ENCODE measurements at regions not wholly inside any gene's neighbourhood (a gene's known extent, or its start where the extent isn't known, plus 50 kb on each side); places are given as distances from the start of the nearest gene placed in this dataset.

DNA sequence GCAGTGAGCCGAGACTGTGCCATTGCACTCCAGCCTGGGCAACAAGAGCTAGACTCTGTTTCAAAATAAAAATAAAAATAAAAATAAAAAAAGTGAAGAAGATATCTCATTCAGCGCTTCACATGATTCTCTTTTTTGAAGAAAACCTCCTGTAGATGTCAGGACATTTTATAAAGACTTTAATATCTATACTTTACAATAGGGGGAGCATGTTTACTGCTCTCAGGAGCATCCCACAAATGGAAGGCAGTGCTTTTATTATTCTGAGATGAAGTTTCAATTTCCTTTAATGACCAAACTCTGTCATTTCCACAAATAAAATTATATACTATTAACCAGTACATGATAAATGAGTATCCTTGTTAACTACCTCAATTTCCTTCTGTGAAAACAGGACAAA, 118.7 kb upstream of the MYOCD start:
- Histone ChIP-seq H3K4me1 (ENCODE audit: control insufficient read depth, insufficient read depth, low read length, unreplicated experiment) (no peaks in the 10 kb centered on the region), H3K27ac (ENCODE audit: low read depth, low read length) (no peak overlapping the region), H3K27me3 (ENCODE audit: insufficient read depth, low read length) (no peaks in the 10 kb centered on the region), H3K4me3 (ENCODE audit: low read depth, low read length) (no peak overlapping the region), H3K36me3 (ENCODE audit: insufficient read depth, low read length) (no peaks in the 10 kb centered on the region), H2AFZ (ENCODE audit: low read length, unreplicated experiment) (no peak overlapping the region), H3K79me2 (ENCODE audit: control insufficient read depth, insufficient read depth, low read length, unreplicated experiment) (no peaks in the 10 kb centered on the region)

- no peaks in the 10 kb centered on the region for H3K36me3 ChIP-seq (ENCODE audit: insufficient read depth, low read length)
- H3K79me2 ChIP-seq (ENCODE audit: control insufficient read depth, insufficient read depth, low read length, unreplicated experiment): no peaks in the 10 kb centered on the region
- no peaks in the 10 kb centered on the region for H3K4me1 ChIP-seq (ENCODE audit: control insufficient read depth, insufficient read depth, low read length, unreplicated experiment)
- no peaks in the 10 kb centered on the region for H3K27me3 ChIP-seq (ENCODE audit: insufficient read depth, low read length)
- H2AFZ ChIP-seq (ENCODE audit: low read length, unreplicated experiment): no peak overlapping the region
- no peak overlapping the region for H3K27ac ChIP-seq (ENCODE audit: low read depth, low read length)
- no peak overlapping the region for H3K4me3 ChIP-seq (ENCODE audit: low read depth, low read length)
Measured at GRCh38 chr17:12547831-12548230, 117.9 kb upstream of the MYOCD start.

GRCh38 chr17:12548558-12548957, 117.1 kb upstream of the MYOCD start:
- H2AFZ ChIP-seq (ENCODE audit: low read length, unreplicated experiment): no peak overlapping the region
- no peak overlapping the region for H3K4me3 ChIP-seq (ENCODE audit: low read depth, low read length)
- H3K27me3 ChIP-seq (ENCODE audit: insufficient read depth, low read length): no peaks in the 10 kb centered on the region
- no peaks in the 10 kb centered on the region for H3K4me1 ChIP-seq (ENCODE audit: control insufficient read depth, insufficient read depth, low read length, unreplicated experiment)
- no peak overlapping the region for H3K27ac ChIP-seq (ENCODE audit: low read depth, low read length)
- no peaks in the 10 kb centered on the region for H3K79me2 ChIP-seq (ENCODE audit: control insufficient read depth, insufficient read depth, low read length, unreplicated experiment)
- no peaks in the 10 kb centered on the region for H3K36me3 ChIP-seq (ENCODE audit: insufficient read depth, low read length)

GRCh38 chr17:12549499-12550041, 116.1 kb upstream of the MYOCD start:
- no peak overlapping the region for H3K27ac ChIP-seq (ENCODE audit: low read depth, low read length)
- H3K4me1 ChIP-seq (ENCODE audit: control insufficient read depth, insufficient read depth, low read length, unreplicated experiment): no peaks in the 10 kb centered on the region
- no peaks in the 10 kb centered on the region for H3K79me2 ChIP-seq (ENCODE audit: control insufficient read depth, insufficient read depth, low read length, unreplicated experiment)
- H3K4me3 ChIP-seq (ENCODE audit: low read depth, low read length): peak overlapping the region; percentile 34
- H3K27me3 ChIP-seq (ENCODE audit: insufficient read depth, low read length): no peaks in the 10 kb centered on the region
- no peaks in the 10 kb centered on the region for H3K36me3 ChIP-seq (ENCODE audit: insufficient read depth, low read length)
- no peak overlapping the region for H2AFZ ChIP-seq (ENCODE audit: low read length, unreplicated experiment)

GRCh38 chr17:12553625-12554024, 112.1 kb upstream of the MYOCD start:
- Histone ChIP-seq H3K27me3 (ENCODE audit: insufficient read depth, low read length) (no peaks in the 10 kb centered on the region), H3K36me3 (ENCODE audit: insufficient read depth, low read length) (no peaks in the 10 kb centered on the region), H3K4me1 (ENCODE audit: control insufficient read depth, insufficient read depth, low read length, unreplicated experiment) (no peaks in the 10 kb centered on the region), H3K79me2 (ENCODE audit: control insufficient read depth, insufficient read depth, low read length, unreplicated experiment) (no peaks in the 10 kb centered on the region), H3K4me3 (ENCODE audit: low read depth, low read length) (no peak overlapping the region), H2AFZ (ENCODE audit: low read length, unreplicated experiment) (no peak overlapping the region), H3K27ac (ENCODE audit: low read depth, low read length) (no peak overlapping the region)

DNA sequence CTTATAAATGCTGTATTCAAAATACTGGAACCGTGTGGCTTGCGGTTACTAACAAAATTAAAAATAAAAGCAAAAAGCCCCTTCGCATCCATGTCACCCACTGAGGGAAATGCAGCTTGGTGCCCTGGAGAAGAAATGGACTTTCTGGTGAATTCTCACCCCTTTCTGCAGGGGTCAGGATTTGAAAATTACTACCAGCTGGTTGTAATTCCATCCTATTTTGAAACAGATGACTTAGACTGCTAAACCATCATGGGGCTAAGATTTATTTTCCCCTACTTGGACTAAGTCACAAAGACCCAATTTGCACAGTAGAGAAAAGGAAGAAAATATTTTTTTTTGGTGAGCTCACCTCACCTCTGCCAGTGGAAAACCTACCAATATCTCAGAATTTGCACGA, 111.4 kb upstream of the MYOCD start:
- no peaks in the 10 kb centered on the region for H3K36me3 ChIP-seq (ENCODE audit: insufficient read depth, low read length)
- no peaks in the 10 kb centered on the region for H3K4me1 ChIP-seq (ENCODE audit: control insufficient read depth, insufficient read depth, low read length, unreplicated experiment)
- no peak overlapping the region for H3K27ac ChIP-seq (ENCODE audit: low read depth, low read length)
- no peak overlapping the region for H3K4me3 ChIP-seq (ENCODE audit: low read depth, low read length)
- no peaks in the 10 kb centered on the region for H3K79me2 ChIP-seq (ENCODE audit: control insufficient read depth, insufficient read depth, low read length, unreplicated experiment)
- no peaks in the 10 kb centered on the region for H3K27me3 ChIP-seq (ENCODE audit: insufficient read depth, low read length)
- H2AFZ ChIP-seq (ENCODE audit: low read length, unreplicated experiment): no peak overlapping the region

GRCh38 chr17:12566291-12566690, 99.4 kb upstream of the MYOCD start:
- Histone ChIP-seq H3K27me3 (ENCODE audit: insufficient read depth, low read length) (no peaks in the 10 kb centered on the region), H3K27ac (ENCODE audit: low read depth, low read length) (no peak overlapping the region), H3K36me3 (ENCODE audit: insufficient read depth, low read length) (no peaks in the 10 kb centered on the region), H3K4me3 (ENCODE audit: low read depth, low read length) (no peak overlapping the region), H2AFZ (ENCODE audit: low read length, unreplicated experiment) (no peak overlapping the region), H3K79me2 (ENCODE audit: control insufficient read depth, insufficient read depth, low read length, unreplicated experiment) (no peaks in the 10 kb centered on the region), H3K4me1 (ENCODE audit: control insufficient read depth, insufficient read depth, low read length, unreplicated experiment) (no peaks in the 10 kb centered on the region)

DNA sequence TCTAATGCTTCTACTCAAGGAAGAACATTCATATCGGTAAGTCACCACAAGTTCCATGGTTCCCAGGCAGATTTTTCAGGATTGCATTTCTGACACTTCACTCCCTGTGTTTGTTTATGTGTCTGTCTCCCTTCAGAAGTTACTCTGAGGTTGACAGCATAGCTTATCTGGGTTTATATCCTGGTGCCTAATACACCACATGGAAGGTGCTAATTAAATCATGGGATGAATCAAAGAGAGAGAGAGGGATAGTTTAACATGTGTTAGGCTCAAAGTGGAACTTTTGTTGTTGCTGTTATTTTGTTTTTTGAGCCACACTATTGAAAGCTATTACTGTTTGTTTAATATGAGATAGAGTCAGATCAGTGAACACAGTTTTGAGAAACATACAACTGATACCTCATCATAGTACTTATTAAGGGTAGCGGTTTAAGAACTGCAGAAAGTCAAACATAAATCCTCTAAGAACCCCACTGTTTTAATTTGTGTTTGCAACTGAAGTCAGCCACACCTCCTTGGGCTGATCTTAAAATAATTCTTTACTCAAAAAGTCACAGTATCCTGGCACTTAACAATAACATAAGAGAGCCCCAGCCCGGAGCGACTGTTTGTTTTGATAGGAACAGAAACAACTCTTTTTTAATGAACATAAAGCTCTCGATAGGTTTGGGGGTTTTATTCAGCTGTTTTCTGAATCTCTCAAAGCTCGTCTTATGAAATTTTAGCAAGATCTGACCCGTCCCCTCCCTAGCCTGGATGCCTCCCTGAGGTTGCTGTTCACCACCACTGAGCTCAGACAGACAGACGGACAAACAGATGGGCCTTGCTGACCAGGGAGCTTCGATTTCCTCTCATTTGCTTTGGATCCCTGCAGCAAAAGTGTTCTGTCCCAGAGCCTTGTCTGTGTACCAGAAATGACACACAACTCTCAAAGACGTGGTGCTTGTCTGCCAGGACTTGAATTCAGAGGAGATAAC, 98.3 kb upstream of the MYOCD start:
- Histone ChIP-seq H3K27me3 (ENCODE audit: insufficient read depth, low read length) (no peaks in the 10 kb centered on the region), H3K27ac (ENCODE audit: low read depth, low read length) (no peak overlapping the region), H3K36me3 (ENCODE audit: insufficient read depth, low read length) (no peaks in the 10 kb centered on the region), H2AFZ (ENCODE audit: low read length, unreplicated experiment) (no peak overlapping the region), H3K79me2 (ENCODE audit: control insufficient read depth, insufficient read depth, low read length, unreplicated experiment) (no peaks in the 10 kb centered on the region), H3K4me1 (ENCODE audit: control insufficient read depth, insufficient read depth, low read length, unreplicated experiment) (no peaks in the 10 kb centered on the region), H3K4me3 (ENCODE audit: low read depth, low read length) (no peak overlapping the region)

DNA sequence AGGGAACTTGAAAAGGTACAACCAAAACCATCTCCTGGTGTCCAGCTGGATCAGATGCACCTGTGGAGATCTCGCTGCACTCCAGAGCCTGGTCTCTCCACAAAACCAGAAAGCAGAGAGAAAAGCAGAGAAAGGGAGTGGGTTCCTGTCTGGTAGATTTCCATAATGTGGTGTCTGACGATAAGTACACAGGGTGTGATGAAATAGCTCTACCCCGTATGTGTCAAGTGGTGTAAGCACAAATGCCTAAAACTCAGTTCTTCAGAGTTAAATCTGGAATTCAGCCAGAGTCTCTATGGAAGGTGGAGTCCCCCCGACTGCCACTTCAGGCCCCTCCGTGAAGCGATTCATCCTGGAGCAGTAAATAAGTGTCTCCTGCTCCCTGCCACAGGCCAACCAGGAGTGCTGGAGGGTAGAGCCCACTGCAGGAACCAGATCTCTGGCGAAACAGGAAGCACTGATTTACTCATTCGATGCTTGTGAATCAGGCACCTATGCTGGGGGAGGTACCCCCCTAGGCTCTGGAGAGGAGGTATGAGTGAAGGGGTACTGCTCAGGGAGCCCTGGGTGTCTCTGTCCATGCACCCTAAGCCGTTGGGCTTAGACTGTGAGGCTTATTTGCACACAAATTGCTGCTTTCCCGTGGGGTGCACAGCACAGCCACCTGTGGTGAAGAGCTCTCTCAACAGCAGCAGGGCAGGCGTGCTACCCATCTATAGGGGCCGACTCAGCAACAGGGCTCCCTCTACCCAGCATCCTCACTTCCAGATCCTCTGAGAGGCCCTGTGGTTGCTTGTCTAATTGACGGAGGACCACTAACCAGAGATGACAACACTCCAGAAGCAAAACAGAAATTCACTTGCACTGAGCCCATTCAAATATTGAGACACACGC, 97.1 kb upstream of the MYOCD start:
- Histone ChIP-seq H3K27me3 (ENCODE audit: insufficient read depth, low read length) (no peaks in the 10 kb centered on the region), H2AFZ (ENCODE audit: low read length, unreplicated experiment) (no peak overlapping the region), H3K4me1 (ENCODE audit: control insufficient read depth, insufficient read depth, low read length, unreplicated experiment) (no peaks in the 10 kb centered on the region), H3K36me3 (ENCODE audit: insufficient read depth, low read length) (no peaks in the 10 kb centered on the region), H3K4me3 (ENCODE audit: low read depth, low read length) (no peak overlapping the region), H3K79me2 (ENCODE audit: control insufficient read depth, insufficient read depth, low read length, unreplicated experiment) (no peaks in the 10 kb centered on the region), H3K27ac (ENCODE audit: low read depth, low read length) (no peak overlapping the region)

- Histone ChIP-seq H3K27ac (ENCODE audit: low read depth, low read length) (no peak overlapping the region), H3K4me3 (ENCODE audit: low read depth, low read length) (no peak overlapping the region), H3K4me1 (ENCODE audit: control insufficient read depth, insufficient read depth, low read length, unreplicated experiment) (no peaks in the 10 kb centered on the region), H3K27me3 (ENCODE audit: insufficient read depth, low read length) (no peaks in the 10 kb centered on the region), H2AFZ (ENCODE audit: low read length, unreplicated experiment) (no peak overlapping the region), H3K36me3 (ENCODE audit: insufficient read depth, low read length) (no peaks in the 10 kb centered on the region), H3K79me2 (ENCODE audit: control insufficient read depth, insufficient read depth, low read length, unreplicated experiment) (no peaks in the 10 kb centered on the region)
Measured at GRCh38 chr17:12571606-12572005, 94.1 kb upstream of the MYOCD start.

Measured in ACC112 (cell line).